Kidney (tissue), 13 donors: ENCODE measurements at regions not wholly inside any gene's neighbourhood (a gene's known extent, or its start where the extent isn't known, plus 50 kb on each side); places are given as distances from the start of the nearest gene placed in this dataset.
A peak's percentile ranks its signal among the peaks of the same experiment; 100 is the strongest.

ENCODE experiments used
- DNase-seq, 5 donors: peaks; one replicate each; pipeline ENCODE4 v3.0.0-alpha.2; 2013 to 2020
- FAIRE-seq: peaks from 2 replicates; lab custom pipeline; 2012; peaks lifted over from hg19 to GRCh38; lab: Jason Lieb, UNC
- H3K27ac ChIP-seq, 2 donors: one replicate each; pipeline ENCODE4 v1.7.0; 2013; ENCODE audit warnings: low read depth in 2 of 2, low read length in 2 of 2, inconsistent platforms in 1 of 2
- H3K27me3 ChIP-seq: one replicate; pipeline ENCODE4 v1.7.1; 2013; ENCODE audit warnings: low read length, inconsistent platforms; ENCODE audit not compliant: control insufficient read depth, insufficient read depth
- H3K36me3 ChIP-seq, 3 donors: one replicate each; pipeline versions ENCODE4 v1.7.0 to v1.7.1; 2013; ENCODE audit warnings: low read length in 3 of 3, control low read depth in 1 of 3, inconsistent platforms in 1 of 3; ENCODE audit not compliant: insufficient read depth in 3 of 3, control insufficient read depth in 2 of 3
- H3K4me1 ChIP-seq, 3 donors: one replicate each; pipeline versions ENCODE4 v1.7.0 to v1.7.1; 2013; ENCODE audit warnings: low read length in 3 of 3, inconsistent platforms in 1 of 3, low read depth in 1 of 3; ENCODE audit not compliant: control insufficient read depth in 2 of 3, insufficient read depth in 2 of 3
- H3K4me3 ChIP-seq, 3 donors: one replicate each; pipeline versions ENCODE4 v1.7.0 to v1.8.1; 2013; ENCODE audit warnings: low read length in 3 of 3, control low read depth in 1 of 3, inconsistent platforms in 1 of 3
- H3K9ac ChIP-seq, 3 donors: one replicate each; pipeline versions ENCODE4 v1.7.0 to v1.7.1; 2013; ENCODE audit warnings: low read length in 3 of 3, control low read depth in 1 of 3, inconsistent platforms in 1 of 3
- H3K9me3 ChIP-seq, 3 donors: one replicate each; pipeline versions ENCODE4 v1.7.0 to v1.7.1; 2013; ENCODE audit warnings: low read length in 3 of 3, control low read depth in 1 of 3, inconsistent platforms in 1 of 3; ENCODE audit not compliant: control insufficient read depth in 2 of 3, insufficient read depth in 1 of 3
- CTCF ChIP-seq: IDR thresholded peaks from 3 replicates; pipeline ENCODE4 v1.5.1; 2012; ENCODE audit warnings: mild to moderate bottlenecking, moderate library complexity, borderline replicate concordance; ENCODE audit not compliant: insufficient read depth; ENCODE audit errors: extremely low read depth
- intact Hi-C: fragments of 100-400 bp; cut with DNase I; formaldehyde crosslinking; loops from one replicate; pipeline ENCODE4 v1.11.1; 2022
- donor health status: control.
- donor health status: control.
- donor health status: control.
- donor health status: control.
- donor health status: control.
- donor health status: DM: yes; HTN: yes; CAD: no.
- donor health status: Normal renal cell carcinoma (clear cell type).

- no peaks in the 10 kb centered on the region for H3K9me3 ChIP-seq
- no peak for FAIRE-seq
Measured at GRCh38 chr6:14406614-14407331, 289.2 kb downstream of the CD83 start.

GRCh38 chr6:14408446-14408845 is 290.9 kb downstream of the CD83 start:
- no peak overlapping the region for H3K27ac ChIP-seq
- intact Hi-C loops = no loop called here
- FAIRE-seq = no peak
- no peak overlapping the region for H3K9ac ChIP-seq
- no peaks in the 10 kb centered on the region for H3K27me3 ChIP-seq
- H3K36me3 ChIP-seq = no peaks in the 10 kb centered on the region
- no peaks in the 10 kb centered on the region for H3K4me1 ChIP-seq
- no peaks in the 10 kb centered on the region for H3K9me3 ChIP-seq
- no peak overlapping the region for H3K4me3 ChIP-seq
- TF ChIP-seq CTCF = no peak
- no peak for DNase-seq

More at GRCh38 chr6:14406614-14407331, 289.2 kb downstream of the CD83 start:
- intact Hi-C loops = no loop called here
- Histone ChIP-seq H3K9ac (no peak overlapping the region), H3K4me1 (no peaks in the 10 kb centered on the region), H3K27ac (no peak overlapping the region), H3K4me3 (no peak overlapping the region), H3K36me3 (no peaks in the 10 kb centered on the region), H3K27me3 (no peaks in the 10 kb centered on the region)
- DNase-seq = peak in 1 of 5 donors; percentile 24
- TF ChIP-seq CTCF = no peak

GRCh38 chr6:14412026-14412425 is 294.5 kb downstream of the CD83 start:
- Histone ChIP-seq H3K36me3 (no peaks in the 10 kb centered on the region), H3K27me3 (no peaks in the 10 kb centered on the region), H3K4me1 (no peaks in the 10 kb centered on the region), H3K9me3 (no peaks in the 10 kb centered on the region), H3K9ac (no peak overlapping the region), H3K27ac (no peak overlapping the region), H3K4me3 (no peak overlapping the region)
- DNase-seq (no peak), FAIRE-seq (no peak)
- intact Hi-C loops = no loop called here
- TF ChIP-seq CTCF = no peak
